Glomerular endothelial cell (primary cell): ENCODE measurements at regions not wholly inside any gene's neighbourhood (a gene's known extent, or its start where the extent isn't known, plus 50 kb on each side); places are given as distances from the start of the nearest gene placed in this dataset.
"Not testable (repeated sequence)": the region's sequence is repeated elsewhere in the genome, so short reads cannot be mapped to it uniquely, and the experiment has no call there.

Experiments
- DNase-seq: peaks from one replicate; pipeline ENCODE4 v3.0.0-alpha.2; 2011; ENCODE audit warnings: low read depth, low spot score; ENCODE audit errors: extremely low read depth

DNA sequence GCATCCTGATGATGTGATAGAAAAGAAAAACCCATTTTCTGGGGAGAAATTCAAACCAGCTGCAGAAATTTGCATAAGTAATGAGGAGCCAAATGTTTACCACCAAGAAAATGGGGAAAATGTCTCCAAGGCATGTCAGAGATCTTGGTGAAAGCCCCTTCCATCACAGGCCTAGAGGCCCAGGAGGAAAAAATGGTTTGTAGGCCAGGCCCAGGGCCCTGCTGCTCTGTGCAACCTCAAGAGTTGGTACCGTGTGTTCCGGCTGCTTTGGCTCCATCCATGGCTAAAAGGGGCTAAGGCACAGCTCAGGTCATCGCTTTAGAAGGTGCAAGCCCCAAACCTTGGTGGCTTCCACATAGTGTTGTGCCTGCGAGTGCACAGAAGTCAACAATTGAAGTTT lies 543.1 kb downstream of the ZNF608 start:
- DNase-seq: no peak

DNA sequence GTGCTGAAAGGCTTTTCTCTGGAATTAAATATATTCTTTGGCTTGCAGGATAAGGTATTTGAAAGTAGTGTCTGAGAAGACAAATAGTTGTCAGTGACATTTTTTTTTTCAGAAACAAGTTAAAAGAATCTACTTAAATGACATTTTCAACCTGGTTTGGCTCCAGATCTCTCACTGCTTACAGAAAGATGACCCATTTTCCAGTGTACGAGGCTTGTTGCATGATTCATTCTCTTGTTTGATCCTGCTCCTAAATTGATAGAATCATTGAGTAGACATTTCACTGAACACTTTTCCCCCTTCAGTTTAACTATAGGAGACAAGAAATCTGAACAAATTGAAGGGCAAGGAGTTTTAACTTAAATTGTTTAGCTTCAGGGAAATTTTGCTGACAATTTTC lies 546.1 kb downstream of the ZNF608 start:
- DNase-seq: no peak

DNA sequence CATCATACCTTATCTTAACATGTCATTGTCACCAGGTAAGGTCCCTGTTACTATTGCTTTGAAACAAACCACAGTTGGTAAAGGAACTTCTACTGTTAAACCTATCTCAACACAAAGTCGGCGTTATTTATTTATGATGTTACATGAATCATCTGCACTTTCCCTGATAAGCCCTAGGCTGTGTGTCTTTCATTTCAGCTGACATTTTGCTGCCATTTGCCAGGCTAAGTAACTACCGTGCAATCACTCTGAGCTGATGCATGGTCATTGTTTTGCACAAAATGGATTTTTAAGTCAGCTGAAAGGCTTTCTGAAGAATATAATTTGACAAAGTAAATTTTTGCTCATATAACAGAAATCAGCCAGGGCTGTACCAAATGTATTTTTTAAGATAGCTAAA lies 546.5 kb downstream of the ZNF608 start:
- no peak for DNase-seq

DNA sequence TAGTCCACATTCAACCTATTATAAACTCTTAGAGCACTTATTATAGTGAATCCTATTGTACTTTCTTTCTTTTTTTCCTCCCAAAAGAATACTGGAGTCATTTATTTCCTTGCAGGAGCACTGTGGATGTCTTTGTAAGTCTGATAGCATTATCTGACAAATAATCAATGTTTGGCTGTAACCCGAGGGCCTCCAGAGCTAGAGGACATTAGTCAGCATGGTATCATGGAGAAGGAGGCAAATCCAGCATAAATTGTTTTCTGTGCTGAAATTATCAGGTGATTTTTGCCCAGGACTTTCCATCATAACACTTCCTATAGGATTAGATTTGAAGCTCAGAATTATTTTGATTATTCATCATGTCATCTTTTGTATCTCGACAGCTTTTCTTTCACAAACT lies 551.0 kb downstream of the ZNF608 start:
- no peak for DNase-seq

DNA sequence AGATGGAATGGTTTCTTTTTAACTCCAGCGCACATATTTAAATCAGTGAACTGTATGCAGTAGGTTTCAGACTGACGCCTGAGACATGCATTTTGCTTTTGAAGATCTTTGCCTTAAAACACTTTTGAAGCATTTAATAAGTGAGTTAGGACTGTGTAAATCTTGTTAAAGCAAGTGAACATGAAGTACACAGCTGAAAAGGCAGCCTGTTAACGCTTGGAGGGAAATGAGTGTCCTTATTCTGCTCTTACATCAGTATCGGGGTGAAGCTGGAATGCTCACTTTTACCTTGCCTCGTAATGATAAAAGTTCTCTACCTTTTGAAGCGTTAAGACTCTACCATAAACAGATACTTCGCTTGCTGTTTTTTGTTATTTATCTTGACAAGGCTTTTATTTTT lies 552.2 kb downstream of the ZNF608 start:
- no peak for DNase-seq

DNA sequence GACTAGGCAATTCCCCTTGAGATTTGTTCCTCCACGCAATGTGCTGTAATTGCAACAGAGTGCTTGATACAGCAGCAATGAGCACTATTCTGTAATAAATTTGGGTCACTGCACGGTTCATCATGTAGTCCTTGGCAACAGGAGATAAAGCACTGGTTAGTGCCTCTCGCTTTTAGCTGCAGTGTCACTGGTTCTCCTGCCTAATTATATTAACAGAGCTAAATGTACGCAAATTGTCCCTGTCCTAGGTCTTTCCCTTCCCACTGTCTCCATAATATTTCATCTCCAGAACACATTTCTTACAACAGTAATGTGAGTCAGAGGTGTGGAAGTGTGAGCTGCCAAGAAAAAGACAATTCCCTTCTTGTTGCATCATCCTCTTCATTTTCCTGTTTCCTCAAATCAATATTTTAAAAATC lies 553.1 kb downstream of the ZNF608 start:
- DNase-seq: no peak

DNA sequence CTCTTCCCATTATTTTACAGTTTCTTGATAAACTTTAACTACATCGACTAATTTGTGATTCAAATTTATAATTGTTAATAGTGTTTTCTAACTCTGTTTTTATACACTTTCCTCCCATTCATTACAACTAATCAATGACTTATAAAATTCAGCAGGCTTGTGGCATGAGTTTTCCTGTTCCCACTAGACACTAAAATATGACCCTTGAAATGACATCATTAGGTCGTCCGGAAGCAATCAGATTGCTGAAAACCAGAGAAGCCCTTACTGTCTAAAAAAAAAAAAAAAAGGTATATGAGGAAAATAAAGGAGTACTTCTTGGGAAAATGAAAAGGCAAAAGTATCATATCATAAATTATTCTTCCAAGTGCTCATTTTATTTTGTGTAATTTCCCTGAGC lies 553.7 kb downstream of the ZNF608 start:
- no peak for DNase-seq

DNA sequence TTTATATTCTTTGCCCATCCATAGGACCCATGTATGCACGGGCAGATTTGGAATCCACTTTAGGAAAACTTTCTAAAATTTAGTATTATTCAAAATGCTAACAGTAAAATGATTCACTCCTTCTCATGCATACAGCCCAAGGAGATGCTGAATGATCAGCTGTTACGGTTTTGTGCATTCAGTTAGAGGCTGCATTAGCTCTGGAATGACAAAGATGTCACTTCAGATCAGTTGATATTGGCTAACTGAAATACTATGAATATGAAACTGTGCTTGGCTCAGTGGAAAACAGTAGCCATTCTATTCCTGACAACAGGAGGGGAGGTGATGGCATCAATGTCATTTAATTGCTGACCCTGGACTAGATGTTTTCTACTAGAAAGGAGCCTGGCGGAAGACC lies 560.7 kb downstream of the ZNF608 start:
- no peak for DNase-seq

DNA sequence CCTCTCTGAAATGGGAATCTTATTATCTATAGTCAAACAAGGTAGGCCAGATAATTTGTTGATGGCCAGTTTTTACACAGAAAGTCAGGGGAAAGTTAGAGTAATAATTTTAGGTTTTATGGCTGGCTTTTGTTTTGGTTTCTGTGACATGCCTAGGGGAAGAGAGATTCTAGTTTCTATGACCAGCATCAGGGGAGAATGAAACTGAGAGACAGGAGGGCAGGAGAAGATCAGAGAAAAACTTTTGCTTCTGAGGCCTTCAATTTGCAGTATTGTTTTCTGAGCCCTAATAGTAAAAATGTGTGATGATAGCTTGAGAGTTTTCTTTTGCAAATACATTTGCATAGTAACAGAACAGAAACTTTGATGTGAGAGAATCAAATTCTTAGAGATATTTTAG lies 564.3 kb downstream of the ZNF608 start:
- no peak for DNase-seq

DNA sequence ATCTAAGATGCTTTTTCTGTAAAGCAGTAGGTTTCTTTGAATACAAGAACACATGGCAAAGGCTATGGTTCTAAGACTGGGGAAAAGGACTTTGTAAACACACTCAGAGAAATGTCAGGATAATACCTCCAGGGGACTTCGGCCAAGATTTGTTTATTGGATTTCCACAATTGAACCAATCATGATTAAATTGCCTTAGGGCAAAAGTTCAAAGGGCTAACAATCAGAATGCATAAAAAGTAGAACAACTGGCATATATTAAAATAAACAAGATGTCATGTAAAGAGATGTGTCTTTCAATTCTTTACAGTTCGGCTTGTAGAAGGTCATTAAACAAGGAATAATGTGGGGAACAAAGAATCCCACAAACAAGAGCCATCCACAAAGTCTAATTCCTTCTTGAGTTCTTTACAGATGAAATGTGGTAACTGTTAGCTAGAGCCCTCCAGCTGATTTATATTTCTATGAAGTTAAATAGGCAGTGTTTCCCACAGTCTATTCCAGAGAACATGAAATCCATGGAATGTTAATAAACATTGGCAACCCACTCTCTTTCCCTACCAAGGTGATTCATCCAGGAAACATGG lies 565.5 kb downstream of the ZNF608 start:
- no peak for DNase-seq

DNA sequence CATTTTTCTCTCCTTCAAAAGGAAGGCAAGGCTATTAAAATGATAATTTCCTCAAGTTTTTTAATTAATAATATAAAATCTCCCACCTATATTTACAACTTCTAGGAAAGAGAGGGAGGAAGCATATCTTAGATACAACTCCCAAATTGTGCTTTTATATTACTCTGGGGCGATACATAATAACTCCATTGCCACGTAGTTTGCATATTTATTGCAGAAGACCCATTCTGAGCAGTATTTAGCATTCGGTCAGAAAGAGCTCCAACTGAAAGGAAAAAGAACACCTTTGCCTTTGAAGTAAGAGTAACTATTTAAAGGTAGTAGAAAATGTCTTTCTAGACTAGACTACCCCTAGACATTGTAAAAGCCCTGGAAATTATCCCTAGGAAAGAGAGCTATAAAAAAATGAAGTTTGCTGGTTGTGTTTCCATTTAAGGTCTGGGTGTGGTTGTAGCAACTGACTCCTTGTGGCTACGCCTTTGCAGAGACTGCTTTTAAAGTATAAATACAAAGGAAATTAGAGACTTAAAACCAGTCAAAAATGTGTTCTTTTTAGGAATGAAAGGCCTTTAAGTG lies 566.1 kb downstream of the ZNF608 start:
- DNase-seq: no peak

DNA sequence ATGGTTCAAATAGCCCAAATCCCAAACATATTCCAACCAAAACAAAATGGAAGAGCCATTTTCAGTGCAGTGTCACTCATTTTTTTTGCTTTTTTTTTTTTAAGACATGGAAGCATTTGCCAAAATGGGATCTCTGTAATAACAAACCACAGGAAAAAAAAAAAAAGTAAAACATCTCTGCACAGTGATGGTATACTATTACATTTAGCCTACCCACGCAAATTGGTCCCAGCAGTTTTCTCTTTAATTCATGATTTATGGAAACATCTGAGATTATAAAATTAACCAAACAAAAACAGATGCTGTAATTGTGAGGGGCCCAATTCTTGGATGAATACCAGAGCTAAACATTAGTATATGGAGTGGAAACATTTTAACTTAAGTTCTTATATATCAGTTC lies 566.6 kb downstream of the ZNF608 start:
- DNase-seq: no peak

DNA sequence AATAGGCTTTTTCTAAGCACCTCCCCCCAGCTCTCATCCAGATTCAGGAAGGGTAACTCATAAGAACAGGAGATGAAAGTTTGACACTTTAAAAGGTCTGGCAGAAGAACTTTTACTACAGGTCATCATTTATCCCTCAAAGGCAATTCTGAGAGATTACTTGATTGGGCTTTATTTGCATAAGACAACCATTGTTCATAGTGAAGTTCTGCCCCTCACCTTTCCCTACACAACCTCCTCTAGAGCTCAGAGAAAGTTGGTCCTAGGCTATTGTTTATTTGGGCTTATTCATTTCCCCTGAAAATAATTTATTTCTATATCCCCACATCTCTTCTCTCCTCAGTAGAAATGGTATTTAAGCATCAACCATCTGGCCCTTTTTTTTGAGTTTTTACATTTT lies 568.4 kb downstream of the ZNF608 start:
- DNase-seq: no peak

DNA sequence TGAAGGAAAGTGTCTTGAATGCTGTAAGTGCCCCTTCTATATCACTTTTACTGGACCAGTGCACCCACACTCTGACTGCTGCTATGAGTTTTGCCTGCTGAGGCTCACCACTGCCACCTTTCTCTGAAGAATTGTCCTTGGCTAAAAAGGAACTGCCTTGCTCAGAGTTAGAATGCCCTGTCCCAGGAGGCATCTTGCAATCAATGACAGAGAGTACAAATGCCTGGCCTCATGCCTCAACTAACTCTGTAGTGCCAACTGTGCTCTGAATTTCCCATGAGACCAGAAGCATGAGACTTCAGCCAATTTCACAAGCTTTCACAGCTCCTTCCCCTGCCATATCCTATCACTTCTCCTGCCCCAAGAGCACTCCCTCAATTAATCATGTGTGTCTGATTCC lies 569.7 kb downstream of the ZNF608 start:
- no peak for DNase-seq

DNA sequence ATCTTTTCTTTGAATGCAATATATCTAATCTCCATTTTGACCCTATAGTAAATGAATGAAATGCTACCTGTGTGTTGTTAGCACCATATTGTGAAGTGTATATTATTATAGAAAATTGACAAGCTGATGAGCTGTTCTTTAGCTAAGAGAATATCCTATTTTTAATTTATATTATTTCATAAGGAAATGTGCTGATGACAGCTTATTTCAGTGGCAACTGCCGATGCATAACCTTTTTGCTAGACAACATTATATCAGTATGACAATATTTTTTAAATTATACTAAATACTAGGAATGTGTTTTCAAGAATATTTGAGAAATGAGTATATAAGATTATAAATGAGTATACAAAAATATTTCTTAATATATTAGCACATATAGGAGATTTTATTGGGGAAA lies 573.1 kb downstream of the ZNF608 start:
- DNase-seq: no peak

DNA sequence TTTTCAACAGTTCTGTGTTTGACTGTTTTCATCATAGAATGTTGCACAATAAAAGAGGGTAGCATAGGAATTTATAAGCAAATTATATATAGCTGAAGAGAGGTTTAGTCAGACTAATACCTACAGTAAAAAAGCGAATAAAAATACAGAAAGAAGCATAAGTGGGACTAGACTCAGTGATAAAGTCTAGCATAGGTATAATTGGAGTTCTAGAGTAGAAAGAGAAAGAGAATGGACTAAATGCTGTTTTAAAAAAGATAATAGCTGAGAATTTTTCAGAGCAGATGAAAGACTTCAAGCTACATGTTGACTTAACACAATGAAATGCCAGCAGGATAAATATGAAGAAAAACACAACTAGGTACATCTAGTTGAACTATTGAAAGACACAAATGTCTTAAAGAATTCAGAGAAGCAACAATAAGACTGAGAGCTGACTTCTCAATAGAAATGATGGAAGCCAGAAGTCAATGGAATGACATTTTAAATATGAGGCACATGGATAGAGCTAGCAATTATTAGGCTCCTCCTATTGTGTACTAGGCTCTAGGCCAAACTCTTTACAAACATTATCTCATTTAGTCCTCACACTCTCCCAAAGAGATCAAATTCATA lies 573.9 kb downstream of the ZNF608 start:
- no peak for DNase-seq

DNA sequence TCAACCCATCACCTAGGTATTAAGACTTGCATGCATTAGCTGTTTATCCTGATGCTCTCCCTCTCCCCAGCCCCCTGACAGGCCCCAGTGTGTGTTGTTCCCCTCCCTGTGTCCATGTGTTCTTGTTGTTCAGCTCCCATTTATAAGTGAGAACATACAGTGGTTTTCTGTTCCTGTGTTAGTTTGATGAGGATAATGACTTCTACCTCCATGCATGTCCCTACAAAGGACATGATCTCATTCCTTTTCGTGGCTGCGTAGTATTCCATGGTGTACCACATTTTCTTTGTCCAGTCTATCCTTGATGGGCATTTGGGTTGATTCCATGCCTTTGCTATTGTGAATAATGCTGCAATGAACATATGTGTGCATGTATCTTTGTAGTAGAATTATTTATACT lies 578.3 kb downstream of the ZNF608 start:
- DNase-seq: not testable (repeated sequence)

DNA sequence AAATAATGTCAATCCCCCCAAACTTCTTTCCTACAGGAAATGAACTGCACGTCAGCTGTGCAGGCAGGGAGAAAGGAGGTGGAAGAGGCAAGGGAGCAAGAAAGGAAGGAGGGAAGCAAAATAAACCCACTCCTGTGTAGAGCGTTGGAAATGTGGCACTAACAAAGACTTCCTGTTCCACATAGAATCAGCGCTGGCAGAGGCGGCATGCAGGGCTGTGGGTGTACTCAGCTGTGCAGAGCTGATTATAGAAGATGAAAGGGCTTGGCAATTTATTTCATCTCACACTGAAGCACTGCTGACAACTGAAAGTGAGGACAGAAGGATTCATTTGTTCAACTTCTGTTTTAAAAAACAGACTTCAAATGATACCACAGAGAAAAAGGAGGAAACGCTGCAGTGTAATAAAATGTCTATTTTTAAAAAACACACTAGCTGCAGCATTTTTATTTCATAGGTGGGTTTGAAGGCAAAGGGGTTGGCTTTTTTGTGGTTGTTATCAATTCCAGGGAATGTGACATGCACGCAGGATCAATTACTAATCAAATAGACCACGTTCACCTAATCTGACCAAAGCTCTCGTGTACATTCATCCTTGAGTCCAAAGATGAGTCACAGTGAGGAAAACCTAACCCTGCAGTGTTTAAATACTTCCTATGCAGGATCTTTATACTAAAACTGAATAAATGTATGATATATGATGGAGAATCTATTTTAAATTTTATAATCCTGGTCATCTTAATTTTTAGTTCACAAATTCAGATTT lies 583.5 kb downstream of the ZNF608 start:
- no peak for DNase-seq

DNA sequence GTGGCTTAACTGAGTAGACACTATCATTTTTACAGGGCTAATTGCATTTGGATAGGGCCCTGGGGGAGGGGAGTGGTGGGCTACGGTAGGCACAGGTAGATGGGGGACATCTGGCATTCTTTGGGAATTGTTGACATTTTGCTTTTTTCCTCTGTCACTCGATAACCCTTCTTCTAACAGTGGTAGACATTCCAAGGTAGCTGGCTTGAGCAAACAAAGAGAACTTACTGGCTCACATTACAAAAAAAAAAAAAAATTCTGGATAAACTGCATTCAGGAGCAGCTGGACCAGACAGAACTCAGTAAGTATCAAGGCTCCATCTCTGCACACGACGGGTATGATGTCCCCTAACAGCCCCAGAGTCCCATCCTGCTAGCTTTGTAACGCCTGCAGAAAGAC lies 585.2 kb downstream of the ZNF608 start:
- no peak for DNase-seq

DNA sequence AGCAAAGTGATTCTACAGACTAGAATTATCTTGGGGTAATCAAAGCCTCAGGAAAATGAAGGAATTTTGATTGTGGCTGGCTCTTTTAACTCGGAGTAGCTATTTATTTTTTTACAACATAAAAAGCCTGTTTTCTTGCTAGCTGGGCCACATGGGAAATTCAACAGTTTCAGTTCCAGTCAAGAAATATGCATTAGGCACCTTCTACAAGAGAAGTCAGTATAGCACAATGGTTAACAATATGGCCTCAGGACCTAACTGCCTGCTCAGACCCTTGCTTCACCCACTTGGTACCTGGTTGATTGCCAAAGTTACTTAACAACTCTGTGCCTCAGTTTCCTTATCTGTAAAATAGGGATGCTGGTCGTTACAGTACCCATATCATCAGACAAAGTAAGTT lies 586.2 kb downstream of the ZNF608 start:
- no peak for DNase-seq

DNA sequence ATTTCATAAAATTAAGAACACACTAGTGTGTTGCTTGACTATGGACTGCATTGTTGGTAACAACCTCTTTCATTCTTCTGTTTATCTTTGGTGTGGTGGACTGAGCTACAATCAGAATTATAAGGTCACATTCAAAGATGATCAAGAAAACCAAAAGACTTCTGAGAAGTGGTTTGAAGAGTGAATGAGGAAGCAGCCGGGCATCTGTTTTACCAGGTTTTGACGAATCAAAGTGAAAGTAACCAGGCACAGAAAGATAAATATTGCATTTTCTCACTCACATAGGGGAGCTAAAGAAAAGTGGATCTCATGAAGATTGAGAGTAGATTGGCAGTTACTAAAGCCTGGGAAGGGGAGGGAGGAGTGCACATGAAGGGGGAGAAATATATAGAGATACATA lies 589.1 kb downstream of the ZNF608 start:
- DNase-seq: no peak

DNA sequence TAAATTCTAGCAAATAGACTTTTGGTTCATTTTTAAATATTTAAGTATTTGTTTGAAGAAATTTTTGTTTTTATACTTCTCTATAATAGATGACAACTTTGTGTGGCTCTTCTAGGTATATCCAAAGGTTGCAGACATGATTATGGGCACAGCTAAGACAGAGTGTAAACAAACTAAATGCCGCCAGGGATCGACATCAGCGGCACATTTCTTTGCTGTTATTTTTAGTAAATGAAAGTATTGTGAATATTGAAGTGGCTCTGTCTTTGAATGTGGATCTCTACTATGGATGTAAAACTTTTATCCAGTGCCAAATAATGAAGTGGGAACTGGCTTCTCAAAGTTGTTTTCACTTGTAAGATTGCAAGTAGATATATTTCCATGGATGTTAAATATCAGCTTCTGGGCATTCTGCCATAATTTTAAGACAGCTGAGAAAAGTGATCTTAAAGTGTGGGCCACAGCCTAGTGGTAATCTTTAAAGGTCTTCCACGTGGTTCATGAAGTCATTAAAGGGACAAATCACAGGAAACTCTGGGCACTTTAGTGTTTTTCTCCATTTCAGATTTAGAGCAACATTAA lies 589.9 kb downstream of the ZNF608 start:
- DNase-seq: no peak
